ENCODE measurements at regions not wholly inside any gene's neighbourhood (a gene's known extent, or its start where the extent isn't known, plus 50 kb on each side); places are given as distances from the start of the nearest gene placed in this dataset.

DNA sequence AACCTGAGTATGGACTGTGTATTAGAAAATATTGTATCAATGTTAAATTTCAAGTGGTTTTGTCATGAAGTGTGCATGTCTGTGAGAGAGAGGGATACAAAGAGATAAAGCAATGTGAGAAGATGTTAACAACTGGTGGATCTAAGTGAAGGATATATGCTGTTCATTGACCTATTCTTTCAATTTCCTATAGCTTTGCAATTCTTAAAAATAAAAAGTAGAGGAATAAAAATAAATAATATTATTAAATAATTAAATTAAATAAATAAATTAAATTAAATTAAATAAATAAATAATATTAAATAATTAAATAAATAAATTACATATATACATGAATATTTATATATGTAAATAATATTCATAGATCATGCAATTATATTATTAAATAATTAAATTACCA lies 131.2 kb upstream of the DACH1 start:
- no peaks in the 10 kb centered on the region for H3K79me1 ChIP-seq (ENCODE audit: low read length)
- no peak overlapping the region for H2BK12ac ChIP-seq (ENCODE audit: low read length)
- no peak overlapping the region for H3K23ac ChIP-seq (ENCODE audit: low read length)
- no peaks in the 10 kb centered on the region for H3K36me3 ChIP-seq (ENCODE audit: control insufficient read depth in 1 of 2, insufficient read depth in 2 of 2, low read length in 2 of 2)
- H4K8ac ChIP-seq (ENCODE audit: low read depth, low read length): no peak overlapping the region
- H2BK5ac ChIP-seq (ENCODE audit: low read depth, low read length, poor library complexity): no peak overlapping the region
- no peak overlapping the region for H4K91ac ChIP-seq (ENCODE audit: low read depth, low read length)
- H2AFZ ChIP-seq (ENCODE audit: insufficient read depth, low read length, poor library complexity): no peak overlapping the region
- no peak overlapping the region for H3K9ac ChIP-seq (ENCODE audit: low read length)
- H3K27ac ChIP-seq (ENCODE audit: low read depth, low read length): no peak overlapping the region
- H3K4ac ChIP-seq (ENCODE audit: low read depth, low read length): no peak overlapping the region
- H2AK5ac ChIP-seq (ENCODE audit: low read length): no peak overlapping the region
- no peak overlapping the region for H3K4me2 ChIP-seq (ENCODE audit: low read length)
- H3K4me1 ChIP-seq (ENCODE audit: control insufficient read depth in 1 of 2, insufficient read depth in 2 of 2, low read length in 2 of 2): no peaks in the 10 kb centered on the region
- H3K4me3 ChIP-seq (ENCODE audit: low read depth, low read length): no peak overlapping the region
- H3K14ac ChIP-seq (ENCODE audit: low read length): no peak overlapping the region
- H3K9me3 ChIP-seq (ENCODE audit: insufficient read depth, low read depth, low read length): no peaks in the 10 kb centered on the region
- H3K18ac ChIP-seq (ENCODE audit: low read length): no peak overlapping the region
- no peak overlapping the region for H4K12ac ChIP-seq (ENCODE audit: low read depth, low read length)
- no peak for DNase-seq
- no peaks in the 10 kb centered on the region for H3K27me3 ChIP-seq (ENCODE audit: insufficient read depth, low read length)
- H2BK120ac ChIP-seq (ENCODE audit: insufficient read depth, low read length, poor library complexity): no peak overlapping the region
- H3K79me2 ChIP-seq (ENCODE audit: control insufficient read depth, insufficient read depth, low read length, poor library complexity): no peaks in the 10 kb centered on the region

DNA sequence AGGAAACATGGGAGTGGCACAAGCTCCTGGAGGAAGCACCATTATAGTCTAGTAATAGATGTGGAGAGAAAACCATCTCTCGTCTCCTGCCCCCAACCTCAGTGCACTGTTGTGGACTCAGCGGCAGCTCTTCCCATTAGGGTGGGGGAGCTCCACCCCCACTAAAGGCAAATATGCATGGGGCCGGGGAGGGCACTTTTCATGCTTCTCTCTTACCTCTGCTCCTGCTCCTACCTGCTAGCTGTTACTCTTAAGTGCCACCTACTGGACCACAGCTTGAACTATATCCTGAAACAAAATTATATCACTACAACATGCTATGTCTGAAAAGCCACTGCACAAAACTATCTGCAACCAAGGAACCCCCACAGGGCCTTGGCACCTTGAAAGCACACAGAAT lies 112.6 kb upstream of the DACH1 start:
- Histone ChIP-seq H2BK5ac (ENCODE audit: low read depth, low read length, poor library complexity) (no peak overlapping the region), H3K36me3 (ENCODE audit: control insufficient read depth in 1 of 2, insufficient read depth in 2 of 2, low read length in 2 of 2) (no peaks in the 10 kb centered on the region), H3K4ac (ENCODE audit: low read depth, low read length) (no peak overlapping the region), H3K9me3 (ENCODE audit: insufficient read depth, low read depth, low read length) (peaks cover 1% of the 10 kb centered on the region), H4K12ac (ENCODE audit: low read depth, low read length) (no peak overlapping the region), H3K79me1 (ENCODE audit: low read length) (no peaks in the 10 kb centered on the region), H3K4me1 (ENCODE audit: control insufficient read depth in 1 of 2, insufficient read depth in 2 of 2, low read length in 2 of 2) (no peaks in the 10 kb centered on the region), H4K91ac (ENCODE audit: low read depth, low read length) (no peak overlapping the region), H3K4me2 (ENCODE audit: low read length) (no peak overlapping the region), H3K18ac (ENCODE audit: low read length) (no peak overlapping the region), H3K14ac (ENCODE audit: low read length) (no peak overlapping the region), H3K9ac (ENCODE audit: low read length) (no peak overlapping the region), H2AK5ac (ENCODE audit: low read length) (no peak overlapping the region), H2AFZ (ENCODE audit: insufficient read depth, low read length, poor library complexity) (no peak overlapping the region), H3K27me3 (ENCODE audit: insufficient read depth, low read length) (no peaks in the 10 kb centered on the region), H3K79me2 (ENCODE audit: control insufficient read depth, insufficient read depth, low read length, poor library complexity) (no peaks in the 10 kb centered on the region), H4K8ac (ENCODE audit: low read depth, low read length) (no peak overlapping the region), H2BK12ac (ENCODE audit: low read length) (no peak overlapping the region), H2BK120ac (ENCODE audit: insufficient read depth, low read length, poor library complexity) (no peak overlapping the region), H3K4me3 (ENCODE audit: low read depth, low read length) (no peak overlapping the region), H3K27ac (ENCODE audit: low read depth, low read length) (no peak overlapping the region), H3K23ac (ENCODE audit: low read length) (no peak overlapping the region)
- WGBS (ENCODE audit: extremely low coverage, insufficient coverage, insufficient read length): no CpG with 5 or more reads among the region's 3 CpGs
- no peak for DNase-seq

DNA sequence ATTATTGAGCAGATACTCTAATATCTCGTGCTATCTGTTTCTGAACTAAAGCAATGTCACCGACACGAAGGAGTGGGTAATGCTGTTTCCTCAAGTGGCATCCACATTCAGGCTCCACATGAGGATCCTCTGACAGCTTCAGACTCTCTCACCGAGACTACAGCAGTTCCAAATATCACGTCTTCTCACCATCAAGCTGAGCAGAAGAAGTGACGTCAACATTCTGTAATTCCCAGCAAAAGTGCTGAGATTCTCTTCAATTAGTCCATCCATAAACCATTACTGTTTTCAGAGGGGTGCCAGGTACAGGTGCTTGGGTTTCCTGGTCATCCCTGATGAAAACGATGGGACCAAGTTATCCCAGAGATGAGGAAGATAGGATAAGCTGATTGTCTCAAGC lies 110.0 kb upstream of the DACH1 start:
- Histone ChIP-seq H4K91ac (ENCODE audit: low read depth, low read length) (no peak overlapping the region), H2AK5ac (ENCODE audit: low read length) (no peak overlapping the region), H2BK5ac (ENCODE audit: low read depth, low read length, poor library complexity) (no peak overlapping the region), H4K8ac (ENCODE audit: low read depth, low read length) (no peak overlapping the region), H3K79me1 (ENCODE audit: low read length) (no peaks in the 10 kb centered on the region), H3K27me3 (ENCODE audit: insufficient read depth, low read length) (no peaks in the 10 kb centered on the region), H4K12ac (ENCODE audit: low read depth, low read length) (no peak overlapping the region), H2BK120ac (ENCODE audit: insufficient read depth, low read length, poor library complexity) (no peak overlapping the region), H3K9me3 (ENCODE audit: insufficient read depth, low read depth, low read length) (peaks cover 1% of the 10 kb centered on the region), H3K9ac (ENCODE audit: low read length) (no peak overlapping the region), H3K36me3 (ENCODE audit: control insufficient read depth in 1 of 2, insufficient read depth in 2 of 2, low read length in 2 of 2) (no peaks in the 10 kb centered on the region), H3K4ac (ENCODE audit: low read depth, low read length) (no peak overlapping the region), H3K14ac (ENCODE audit: low read length) (no peak overlapping the region), H3K4me3 (ENCODE audit: low read depth, low read length) (no peak overlapping the region), H3K23ac (ENCODE audit: low read length) (no peak overlapping the region), H3K27ac (ENCODE audit: low read depth, low read length) (no peak overlapping the region), H3K4me2 (ENCODE audit: low read length) (no peak overlapping the region), H2BK12ac (ENCODE audit: low read length) (no peak overlapping the region), H3K79me2 (ENCODE audit: control insufficient read depth, insufficient read depth, low read length, poor library complexity) (no peaks in the 10 kb centered on the region), H3K4me1 (ENCODE audit: control insufficient read depth in 1 of 2, insufficient read depth in 2 of 2, low read length in 2 of 2) (no peaks in the 10 kb centered on the region), H2AFZ (ENCODE audit: insufficient read depth, low read length, poor library complexity) (no peak overlapping the region), H3K18ac (ENCODE audit: low read length) (no peak overlapping the region)
- DNase-seq: no peak
- WGBS (ENCODE audit: extremely low coverage, insufficient coverage, insufficient read length): no CpG with 5 or more reads among the region's 7 CpGs

DNA sequence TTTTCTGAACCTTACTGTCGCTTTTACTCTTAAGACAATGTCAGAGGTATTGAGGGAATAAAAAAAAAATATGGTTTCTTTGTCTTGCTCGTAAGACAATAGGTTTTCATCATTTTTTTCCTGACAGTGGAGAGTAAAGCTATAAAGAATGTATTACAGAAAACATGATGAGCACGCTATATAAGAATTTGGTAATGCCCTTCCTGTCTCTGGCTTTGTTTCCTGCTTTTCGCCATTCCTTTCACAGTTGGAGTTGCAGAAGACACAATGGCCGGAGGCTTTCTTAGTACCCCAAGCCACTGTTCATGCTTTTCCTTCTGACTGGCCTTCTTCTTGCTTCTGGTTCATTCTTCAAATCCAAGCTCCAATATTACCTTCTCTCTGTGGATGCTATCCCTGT lies 101.0 kb upstream of the DACH1 start:
- Histone ChIP-seq H4K8ac (ENCODE audit: low read depth, low read length) (no peak overlapping the region), H3K36me3 (ENCODE audit: control insufficient read depth in 1 of 2, insufficient read depth in 2 of 2, low read length in 2 of 2) (no peaks in the 10 kb centered on the region), H3K4me3 (ENCODE audit: low read depth, low read length) (no peak overlapping the region), H4K91ac (ENCODE audit: low read depth, low read length) (no peak overlapping the region), H3K9ac (ENCODE audit: low read length) (no peak overlapping the region), H2AK5ac (ENCODE audit: low read length) (no peak overlapping the region), H2BK12ac (ENCODE audit: low read length) (no peak overlapping the region), H3K4me1 (ENCODE audit: control insufficient read depth in 1 of 2, insufficient read depth in 2 of 2, low read length in 2 of 2) (no peaks in the 10 kb centered on the region), H2AFZ (ENCODE audit: insufficient read depth, low read length, poor library complexity) (no peak overlapping the region), H3K9me3 (ENCODE audit: insufficient read depth, low read depth, low read length) (no peaks in the 10 kb centered on the region), H3K27ac (ENCODE audit: low read depth, low read length) (no peak overlapping the region), H3K4ac (ENCODE audit: low read depth, low read length) (no peak overlapping the region), H2BK120ac (ENCODE audit: insufficient read depth, low read length, poor library complexity) (no peak overlapping the region), H2BK5ac (ENCODE audit: low read depth, low read length, poor library complexity) (no peak overlapping the region), H3K4me2 (ENCODE audit: low read length) (no peak overlapping the region), H3K18ac (ENCODE audit: low read length) (no peak overlapping the region), H3K79me2 (ENCODE audit: control insufficient read depth, insufficient read depth, low read length, poor library complexity) (no peaks in the 10 kb centered on the region), H3K79me1 (ENCODE audit: low read length) (no peaks in the 10 kb centered on the region), H3K23ac (ENCODE audit: low read length) (no peak overlapping the region), H3K14ac (ENCODE audit: low read length) (no peak overlapping the region), H3K27me3 (ENCODE audit: insufficient read depth, low read length) (no peaks in the 10 kb centered on the region), H4K12ac (ENCODE audit: low read depth, low read length) (no peak overlapping the region)
- no CpG with 5 or more reads among the region's 5 CpGs for WGBS (ENCODE audit: extremely low coverage, insufficient coverage, insufficient read length)
- DNase-seq: no peak
